ENCODE measurements at regions not wholly inside any gene's neighbourhood (a gene's known extent, or its start where the extent isn't known, plus 50 kb on each side); places are given as distances from the start of the nearest gene placed in this dataset.
"Not testable (repeated sequence)": the region's sequence is repeated elsewhere in the genome, so short reads cannot be mapped to it uniquely, and the experiment has no call there.

DNA sequence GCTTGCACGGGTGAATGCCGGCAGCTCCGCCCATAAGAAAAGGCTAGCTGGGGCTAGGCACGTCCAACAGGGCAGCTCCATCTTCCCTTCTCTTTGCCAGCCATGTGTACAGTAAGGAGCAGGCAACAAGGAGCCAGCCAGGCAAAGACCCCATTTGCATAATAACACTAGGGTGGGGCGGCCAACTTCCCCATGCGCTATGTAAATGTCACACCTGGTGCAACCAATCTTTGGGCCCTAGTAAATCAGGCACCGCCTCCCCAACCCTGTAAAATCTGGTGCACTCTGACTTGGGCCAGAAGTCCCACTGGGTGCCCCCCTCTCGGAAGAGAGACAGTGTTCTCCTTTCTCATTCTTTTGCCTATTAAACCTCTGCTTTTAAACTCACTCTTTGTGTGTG is 115.2 kb downstream of the NPIPA7 start:
- H3K4me3 ChIP-seq (ENCODE audit: low read length); CTCF ChIA-PET; H4K20me1 ChIP-seq (ENCODE audit: low read length); H3K9ac ChIP-seq (ENCODE audit: low read length); H3K36me3 ChIP-seq (ENCODE audit: low read depth, low read length); intact Hi-C loops (cut with micrococcal nuclease); POLR2A ChIA-PET (ENCODE audit: unreplicated experiment); H3K27ac ChIP-seq (ENCODE audit: low read length); BruUV-seq (replicated peaks); H3K4me1 ChIP-seq (ENCODE audit: insufficient read depth, low read length); H3K27me3 ChIP-seq (ENCODE audit: low read length); H3K9me3 ChIP-seq (ENCODE audit: low read length); H3K4me2 ChIP-seq (ENCODE audit: low read length); H3K79me2 ChIP-seq (ENCODE audit: low read length); ATAC-seq; H2AFZ ChIP-seq (ENCODE audit: low read length); H3F3A ChIP-seq (ENCODE audit: low read length, unreplicated experiment); DNase-seq; H3K9me2 ChIP-seq (replicated peaks; ENCODE audit: low read length): not testable (repeated sequence)

DNA sequence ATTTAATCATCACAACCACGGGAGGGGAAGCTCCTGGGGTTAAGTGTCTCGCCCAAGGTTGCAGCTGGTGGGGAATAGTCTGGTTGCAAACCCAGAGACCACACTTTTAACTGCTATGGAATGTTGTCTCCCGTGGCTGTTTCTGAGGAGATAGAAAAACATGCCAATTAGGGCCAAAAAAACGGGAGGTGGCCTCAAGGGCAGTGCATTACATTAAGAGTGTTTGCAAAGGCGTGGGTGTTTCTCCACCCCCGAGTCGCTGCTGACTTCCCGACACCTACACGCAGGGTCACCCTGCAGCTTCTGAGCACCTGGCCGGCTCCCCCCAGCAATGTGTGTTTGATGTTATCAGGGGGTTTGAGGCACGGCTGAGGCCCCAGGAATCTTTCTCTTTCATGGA is 116.1 kb downstream of the NPIPA7 start:
- H3K4me2 ChIP-seq (ENCODE audit: low read length); H3K36me3 ChIP-seq (ENCODE audit: low read depth, low read length); H4K20me1 ChIP-seq (ENCODE audit: low read length); CTCF ChIA-PET; H3K9me2 ChIP-seq (replicated peaks; ENCODE audit: low read length); H3F3A ChIP-seq (ENCODE audit: low read length, unreplicated experiment); POLR2A ChIA-PET (ENCODE audit: unreplicated experiment); H3K9ac ChIP-seq (ENCODE audit: low read length); H3K9me3 ChIP-seq (ENCODE audit: low read length); DNase-seq; H3K27ac ChIP-seq (ENCODE audit: low read length); H3K4me1 ChIP-seq (ENCODE audit: insufficient read depth, low read length); H3K79me2 ChIP-seq (ENCODE audit: low read length); H2AFZ ChIP-seq (ENCODE audit: low read length); H3K4me3 ChIP-seq (ENCODE audit: low read length); intact Hi-C loops (cut with micrococcal nuclease); BruUV-seq (replicated peaks); H3K27me3 ChIP-seq (ENCODE audit: low read length); ATAC-seq: not testable (repeated sequence)

DNA sequence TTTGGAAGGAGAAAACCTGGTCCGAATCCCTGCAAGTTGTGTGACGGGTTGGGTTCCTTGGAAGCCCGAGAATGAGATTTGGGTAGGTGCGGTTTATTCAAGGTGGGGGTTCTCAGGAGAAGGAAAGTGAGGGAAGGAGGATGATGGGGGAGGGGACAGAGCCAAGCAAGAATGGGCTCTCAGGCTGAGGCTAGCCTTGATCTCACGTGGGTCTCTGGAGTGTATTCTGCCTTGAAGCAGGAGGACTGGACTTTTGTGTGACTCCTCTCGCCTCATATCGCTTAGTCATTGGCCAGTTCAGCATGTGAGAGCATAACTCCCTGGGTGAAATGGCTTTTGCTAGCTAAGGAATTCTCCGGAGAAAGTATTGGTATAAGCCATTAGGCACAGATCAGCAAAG is 120.9 kb downstream of the NPIPA7 start:
- H3K4me1 ChIP-seq (ENCODE audit: insufficient read depth, low read length); H3F3A ChIP-seq (ENCODE audit: low read length, unreplicated experiment); BruUV-seq (replicated peaks); intact Hi-C loops (cut with micrococcal nuclease); POLR2A ChIA-PET (ENCODE audit: unreplicated experiment); H4K20me1 ChIP-seq (ENCODE audit: low read length); H3K4me3 ChIP-seq (ENCODE audit: low read length); H3K36me3 ChIP-seq (ENCODE audit: low read depth, low read length); ATAC-seq; DNase-seq; H3K79me2 ChIP-seq (ENCODE audit: low read length); H3K9me3 ChIP-seq (ENCODE audit: low read length); H3K27ac ChIP-seq (ENCODE audit: low read length); H2AFZ ChIP-seq (ENCODE audit: low read length); H3K27me3 ChIP-seq (ENCODE audit: low read length); CTCF ChIA-PET; H3K9ac ChIP-seq (ENCODE audit: low read length); H3K4me2 ChIP-seq (ENCODE audit: low read length); H3K9me2 ChIP-seq (replicated peaks; ENCODE audit: low read length): not testable (repeated sequence)

DNA sequence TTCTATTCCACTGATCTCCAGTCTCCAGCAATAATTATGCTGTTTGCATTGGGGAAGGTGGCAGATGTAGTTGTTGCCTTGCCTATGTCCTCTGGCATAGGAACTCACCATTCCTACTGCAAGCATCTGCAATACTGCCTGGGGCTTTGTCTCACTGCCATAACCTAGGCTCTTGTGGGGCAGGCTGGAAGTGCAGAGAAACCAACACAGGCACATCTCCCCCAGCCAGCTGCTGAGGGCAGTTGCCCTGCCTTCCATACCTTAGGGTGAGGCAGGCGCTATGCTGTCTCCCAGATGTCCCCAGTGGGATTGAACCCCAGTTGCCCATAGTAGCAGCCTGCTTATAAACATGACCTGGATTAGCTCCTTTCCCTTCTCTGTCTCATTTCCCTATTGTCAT is 128.1 kb downstream of the NPIPA7 start:
- H3K9me3 ChIP-seq (ENCODE audit: low read length); H3K9ac ChIP-seq (ENCODE audit: low read length); H3K36me3 ChIP-seq (ENCODE audit: low read depth, low read length); H3F3A ChIP-seq (ENCODE audit: low read length, unreplicated experiment); H3K4me3 ChIP-seq (ENCODE audit: low read length); H3K9me2 ChIP-seq (replicated peaks; ENCODE audit: low read length); H4K20me1 ChIP-seq (ENCODE audit: low read length); H3K27ac ChIP-seq (ENCODE audit: low read length); DNase-seq; BruUV-seq (replicated peaks); intact Hi-C loops (cut with micrococcal nuclease); H3K4me1 ChIP-seq (ENCODE audit: insufficient read depth, low read length); H3K79me2 ChIP-seq (ENCODE audit: low read length); CTCF ChIA-PET; H2AFZ ChIP-seq (ENCODE audit: low read length); H3K27me3 ChIP-seq (ENCODE audit: low read length); POLR2A ChIA-PET (ENCODE audit: unreplicated experiment); H3K4me2 ChIP-seq (ENCODE audit: low read length); ATAC-seq: not testable (repeated sequence)

DNA sequence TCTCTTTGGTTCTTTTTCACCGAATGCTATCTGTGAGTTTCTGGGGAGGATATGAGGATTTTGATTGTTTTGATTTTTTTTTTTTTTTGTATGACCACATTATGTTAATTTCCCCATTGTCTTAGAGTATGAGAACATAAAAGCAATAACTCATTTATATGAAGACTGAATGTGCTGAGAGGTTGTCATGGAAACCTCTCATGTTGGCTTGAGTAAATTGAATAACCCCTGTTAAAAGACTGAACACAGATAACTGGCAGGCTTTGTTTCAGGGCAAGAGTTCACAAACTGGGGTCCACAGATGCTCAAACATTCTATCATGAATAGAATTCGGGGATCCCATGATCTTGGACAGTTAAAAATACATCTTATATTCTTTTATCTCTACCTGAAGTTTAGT is 129.4 kb downstream of the NPIPA7 start:
- H3F3A ChIP-seq (ENCODE audit: low read length, unreplicated experiment); H2AFZ ChIP-seq (ENCODE audit: low read length); intact Hi-C loops (cut with micrococcal nuclease); H3K4me2 ChIP-seq (ENCODE audit: low read length); H3K4me3 ChIP-seq (ENCODE audit: low read length); H3K27me3 ChIP-seq (ENCODE audit: low read length); H3K79me2 ChIP-seq (ENCODE audit: low read length); H3K9ac ChIP-seq (ENCODE audit: low read length); POLR2A ChIA-PET (ENCODE audit: unreplicated experiment); BruUV-seq (replicated peaks); ATAC-seq; DNase-seq; H3K27ac ChIP-seq (ENCODE audit: low read length); H3K9me2 ChIP-seq (replicated peaks; ENCODE audit: low read length); H4K20me1 ChIP-seq (ENCODE audit: low read length); H3K4me1 ChIP-seq (ENCODE audit: insufficient read depth, low read length); CTCF ChIA-PET; H3K36me3 ChIP-seq (ENCODE audit: low read depth, low read length); H3K9me3 ChIP-seq (ENCODE audit: low read length): not testable (repeated sequence)

DNA sequence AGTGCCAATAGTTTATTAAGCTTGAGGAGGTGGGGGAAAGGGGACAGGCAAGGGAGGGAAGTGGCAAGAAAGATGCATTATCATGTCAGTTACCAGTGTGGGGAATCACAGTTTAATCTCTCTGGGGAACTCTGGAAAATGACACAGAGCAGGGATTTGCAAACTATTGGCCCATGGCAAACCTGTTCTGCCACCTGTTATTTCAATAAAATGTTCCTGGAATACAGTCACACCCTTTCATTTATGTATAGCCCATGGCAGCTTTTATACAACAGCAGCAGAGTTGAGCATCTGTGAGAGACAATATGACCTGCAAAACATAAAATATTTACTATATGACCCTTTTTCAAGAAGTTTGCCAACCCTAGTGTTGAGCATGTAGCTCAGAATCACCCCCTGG is 140.5 kb downstream of the NPIPA7 start:
- H3K9me2 ChIP-seq (replicated peaks; ENCODE audit: low read length); POLR2A ChIA-PET (ENCODE audit: unreplicated experiment); H3K4me1 ChIP-seq (ENCODE audit: insufficient read depth, low read length); H3F3A ChIP-seq (ENCODE audit: low read length, unreplicated experiment); H3K9me3 ChIP-seq (ENCODE audit: low read length); H3K79me2 ChIP-seq (ENCODE audit: low read length); H3K4me2 ChIP-seq (ENCODE audit: low read length); H2AFZ ChIP-seq (ENCODE audit: low read length); H3K9ac ChIP-seq (ENCODE audit: low read length); DNase-seq; ATAC-seq; H3K27ac ChIP-seq (ENCODE audit: low read length); BruUV-seq (replicated peaks); H3K4me3 ChIP-seq (ENCODE audit: low read length); H4K20me1 ChIP-seq (ENCODE audit: low read length); H3K27me3 ChIP-seq (ENCODE audit: low read length); CTCF ChIA-PET; H3K36me3 ChIP-seq (ENCODE audit: low read depth, low read length); intact Hi-C loops (cut with micrococcal nuclease): not testable (repeated sequence)

DNA sequence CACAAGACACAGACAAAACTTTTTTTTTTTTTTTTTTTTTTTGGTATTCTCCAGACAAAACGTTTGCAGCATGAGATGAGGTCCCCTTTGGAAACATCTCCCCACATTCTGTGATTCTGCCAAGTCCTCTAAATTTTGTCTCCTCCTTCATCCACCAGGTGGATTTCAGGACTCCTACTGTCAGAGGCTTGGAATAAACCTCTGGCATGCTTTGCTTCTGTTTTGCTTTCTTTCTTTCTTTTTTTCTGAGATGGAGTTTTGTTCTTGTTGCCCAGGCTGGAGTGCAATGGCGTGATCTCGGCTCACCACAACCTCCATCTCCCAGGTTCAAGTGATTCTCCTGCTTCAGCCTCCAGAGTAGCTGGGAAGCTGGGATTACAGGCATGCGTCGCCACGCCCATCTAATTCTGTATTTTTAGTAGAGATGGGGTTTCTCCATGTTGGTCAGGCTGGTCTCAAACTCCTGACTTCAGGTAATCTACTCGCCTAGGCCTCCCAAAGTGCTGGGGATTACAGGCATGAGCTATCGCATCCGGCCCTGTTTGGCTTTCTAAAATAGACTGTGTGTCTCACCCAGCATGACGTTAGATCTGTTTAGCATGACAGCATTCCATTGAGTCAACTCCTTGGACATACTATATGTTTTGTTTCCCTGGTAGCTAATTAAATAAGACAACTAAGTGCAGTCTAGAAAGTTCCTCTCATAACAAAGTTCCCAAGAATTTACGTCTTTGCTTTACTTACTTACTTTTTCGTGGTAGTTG is 142.5 kb downstream of the NPIPA7 start:
- CTCF ChIA-PET; H3K9me3 ChIP-seq (ENCODE audit: low read length); BruUV-seq (replicated peaks); H3F3A ChIP-seq (ENCODE audit: low read length, unreplicated experiment); H3K4me1 ChIP-seq (ENCODE audit: insufficient read depth, low read length); intact Hi-C loops (cut with micrococcal nuclease); H3K4me3 ChIP-seq (ENCODE audit: low read length); H3K27ac ChIP-seq (ENCODE audit: low read length); H3K79me2 ChIP-seq (ENCODE audit: low read length); POLR2A ChIA-PET (ENCODE audit: unreplicated experiment); H3K9me2 ChIP-seq (replicated peaks; ENCODE audit: low read length); DNase-seq; H3K4me2 ChIP-seq (ENCODE audit: low read length); H3K36me3 ChIP-seq (ENCODE audit: low read depth, low read length); ATAC-seq; H4K20me1 ChIP-seq (ENCODE audit: low read length); H3K27me3 ChIP-seq (ENCODE audit: low read length); H3K9ac ChIP-seq (ENCODE audit: low read length); H2AFZ ChIP-seq (ENCODE audit: low read length): not testable (repeated sequence)
